SHP77 treated with DMSO at 0.1 percent for 48 hours (cell line): ENCODE measurements at regions not wholly inside any gene's neighbourhood (a gene's known extent, or its start where the extent isn't known, plus 50 kb on each side); places are given as distances from the start of the nearest gene placed in this dataset.

Experiments
- DNase-seq: peaks from one replicate; lab custom pipeline; 2025; lab: John Stamatoyannopoulos, UW

GRCh38 chr2:104158191-104158590 lies 695.7 kb upstream of the POU3F3 start:
- no peak for DNase-seq

GRCh38 chr2:104163611-104164130 lies 690.2 kb upstream of the POU3F3 start:
- no peak for DNase-seq

GRCh38 chr2:104164721-104165252 lies 689.1 kb upstream of the POU3F3 start:
- DNase-seq = no peak

- DNase-seq = peak; percentile 12
Observed at GRCh38 chr2:104177179-104177578, 676.7 kb upstream of the POU3F3 start.

GRCh38 chr2:104179644-104180043 lies 674.3 kb upstream of the POU3F3 start:
- no peak for DNase-seq

GRCh38 chr2:104200533-104201168 lies 653.3 kb upstream of the POU3F3 start:
- DNase-seq = no peak

- no peak for DNase-seq
Observed at GRCh38 chr2:104213758-104214157, 640.2 kb upstream of the POU3F3 start.

- no peak for DNase-seq
Observed at GRCh38 chr2:104215269-104216161, 638.4 kb upstream of the POU3F3 start.

GRCh38 chr2:104233591-104233990 lies 620.3 kb upstream of the POU3F3 start:
- DNase-seq = no peak

GRCh38 chr2:104236491-104236890 lies 617.4 kb upstream of the POU3F3 start:
- no peak for DNase-seq

- DNase-seq = no peak
Observed at GRCh38 chr2:104240984-104241383, 612.9 kb upstream of the POU3F3 start.

- DNase-seq = no peak
Observed at GRCh38 chr2:104249629-104250028, 604.3 kb upstream of the POU3F3 start.

GRCh38 chr2:104250635-104251034 lies 603.3 kb upstream of the POU3F3 start:
- DNase-seq = no peak

- DNase-seq = no peak
Observed at GRCh38 chr2:104254017-104254416, 599.9 kb upstream of the POU3F3 start.

GRCh38 chr2:104262714-104263113 lies 591.2 kb upstream of the POU3F3 start:
- no peak for DNase-seq

- no peak for DNase-seq
Observed at GRCh38 chr2:104279646-104280045, 574.3 kb upstream of the POU3F3 start.

GRCh38 chr2:104280216-104280615 lies 573.7 kb upstream of the POU3F3 start:
- DNase-seq = no peak

- no peak for DNase-seq
Observed at GRCh38 chr2:104286841-104287240, 567.1 kb upstream of the POU3F3 start.

GRCh38 chr2:104289651-104290565 lies 564.0 kb upstream of the POU3F3 start:
- DNase-seq = no peak

- DNase-seq = no peak
Observed at GRCh38 chr2:104290566-104290891, 563.4 kb upstream of the POU3F3 start.

GRCh38 chr2:104312684-104313083 lies 541.2 kb upstream of the POU3F3 start:
- DNase-seq = no peak
